OCI-LY1 (cell line): ENCODE measurements at regions not wholly inside any gene's neighbourhood (a gene's known extent, or its start where the extent isn't known, plus 50 kb on each side); places are given as distances from the start of the nearest gene placed in this dataset.

ENCODE experiments used
- H2AFZ ChIP-seq: fragments of 200-600 bp; sonication (generic), shearing (Covaris generic); 2 replicates; pipeline ENCODE4 v1.6.0; 2014; ENCODE audit warnings: antibody characterized with exemption, mild to moderate bottlenecking, low read length
- H3F3A ChIP-seq: fragments of 200-600 bp; sonication (generic), shearing (Covaris generic); 2 replicates; pipeline ENCODE4 v1.6.0; 2014; ENCODE audit warnings: mild to moderate bottlenecking, antibody characterized with exemption, low read length, moderate library complexity; ENCODE audit not compliant: insufficient read depth
- H3K27ac ChIP-seq: fragments of 200-600 bp; sonication (generic); 2 replicates; pipeline ENCODE4 v1.5.1; 2014; ENCODE audit warnings: low read length, mixed run types, mild to moderate bottlenecking, low read depth; ENCODE audit not compliant: poor library complexity, severe bottlenecking
- H3K27me3 ChIP-seq: fragments of 200-600 bp; sonication (generic); 2 replicates; pipeline ENCODE4 v1.6.0; 2014; ENCODE audit warnings: antibody characterized with exemption, mild to moderate bottlenecking, low read length, moderate library complexity; ENCODE audit not compliant: insufficient read depth
- H3K36me3 ChIP-seq: fragments of 200-600 bp; sonication (generic); 2 replicates; pipeline ENCODE4 v1.6.1; 2014; ENCODE audit warnings: mild to moderate bottlenecking, antibody characterized with exemption, low read length, moderate library complexity, mixed read lengths; ENCODE audit not compliant: insufficient read depth
- H3K4me1 ChIP-seq: fragments of 200-600 bp; sonication (generic); 2 replicates; pipeline ENCODE4 v1.5.1; 2014; ENCODE audit warnings: mild to moderate bottlenecking, low read length, moderate library complexity; ENCODE audit not compliant: insufficient read depth, severe bottlenecking
- H3K4me2 ChIP-seq: fragments of 200-600 bp; sonication (generic), shearing (Covaris generic); 2 replicates; pipeline ENCODE4 v1.6.1; 2014; ENCODE audit warnings: low read length
- H3K4me3 ChIP-seq: fragments of 200-600 bp; sonication (generic); 2 replicates; pipeline ENCODE4 v1.5.1; 2014; ENCODE audit warnings: low read length, low read depth, mild to moderate bottlenecking, mixed read lengths; ENCODE audit not compliant: poor library complexity, severe bottlenecking
- H3K79me2 ChIP-seq: fragments of 200-600 bp; shearing (Covaris generic); 2 replicates; pipeline ENCODE4 v1.6.1; 2016; ENCODE audit warnings: mixed run types, low read length, mixed read lengths; ENCODE audit not compliant: insufficient read depth
- H3K9ac ChIP-seq: fragments of 200-600 bp; sonication (generic), shearing (Covaris generic); 2 replicates; pipeline ENCODE4 v1.6.1; 2014; ENCODE audit warnings: mild to moderate bottlenecking, low read length, mixed read lengths
- H3K9me2 ChIP-seq: fragments of 200-600 bp; sonication (generic), shearing (Covaris generic); 2 replicates; pipeline ENCODE4 v1.6.1; 2014; ENCODE audit warnings: low read depth, mild to moderate bottlenecking, low read length, mixed read lengths
- H3K9me3 ChIP-seq: fragments of 200-600 bp; shearing (Covaris generic); 2 replicates; pipeline ENCODE4 v1.6.1; 2014; ENCODE audit warnings: low read length, mixed read lengths
- H4K20me1 ChIP-seq: fragments of 200-600 bp; sonication (generic), shearing (Covaris generic); 2 replicates; pipeline ENCODE4 v1.6.0; 2016; ENCODE audit warnings: mild to moderate bottlenecking, low read length; ENCODE audit not compliant: insufficient read depth
- EZH2 ChIP-seq: fragments of 200-600 bp; sonication (generic), shearing (Covaris generic); IDR thresholded peaks from 2 replicates; pipeline ENCODE4 v1.8.0; 2017; ENCODE audit warnings: borderline replicate concordance, mixed run types, mild to moderate bottlenecking, antibody characterized with exemption, low read length, moderate library complexity, mixed read lengths
- TF ChIP-seq, protein P1 (sequence below): fragments of 200-600 bp; sonication (generic), shearing (Covaris generic); IDR thresholded peaks from 2 replicates; pipeline ENCODE4 v1.5.1; 2017; ENCODE audit warnings: mild to moderate bottlenecking, antibody characterized with exemption, low read length, moderate library complexity, mixed read lengths

DNA sequence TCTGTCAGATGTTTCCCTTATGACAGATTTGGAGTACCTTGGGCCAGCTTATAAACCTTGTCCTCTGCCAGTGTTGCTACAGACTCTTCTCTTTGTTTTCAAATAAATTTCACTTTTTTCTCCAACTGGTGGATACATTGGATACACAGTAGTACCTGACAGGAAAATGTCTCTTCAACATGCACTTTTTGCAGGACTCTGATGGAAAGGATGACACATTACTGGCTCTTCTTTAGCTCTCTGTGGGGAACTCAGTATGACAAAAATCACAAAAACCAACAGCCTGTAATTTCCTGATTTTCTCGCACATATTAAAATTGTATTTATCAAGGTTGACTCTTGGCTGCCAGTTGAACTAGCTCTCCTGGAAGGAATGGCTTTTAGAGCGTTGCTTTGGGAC, 61.3 kb upstream of the GIMD1 start:
- Histone ChIP-seq H3K27me3 (no peaks in the 10 kb centered on the region), H4K20me1 (no peaks in the 10 kb centered on the region), H3K4me1 (no peaks in the 10 kb centered on the region), H3K9ac (no peak overlapping the region), H3K27ac (no peak overlapping the region), H3K79me2 (no peaks in the 10 kb centered on the region), H3K9me3 (no peaks in the 10 kb centered on the region), H3F3A (no peaks in the 10 kb centered on the region), H3K4me2 (no peak overlapping the region), H3K36me3 (no peaks in the 10 kb centered on the region), H2AFZ (no peak overlapping the region), H3K9me2 (no peaks in the 10 kb centered on the region), H3K4me3 (no peak overlapping the region)
- no peak for TF ChIP-seq EZH2
- TF ChIP-seq, protein P1, sequence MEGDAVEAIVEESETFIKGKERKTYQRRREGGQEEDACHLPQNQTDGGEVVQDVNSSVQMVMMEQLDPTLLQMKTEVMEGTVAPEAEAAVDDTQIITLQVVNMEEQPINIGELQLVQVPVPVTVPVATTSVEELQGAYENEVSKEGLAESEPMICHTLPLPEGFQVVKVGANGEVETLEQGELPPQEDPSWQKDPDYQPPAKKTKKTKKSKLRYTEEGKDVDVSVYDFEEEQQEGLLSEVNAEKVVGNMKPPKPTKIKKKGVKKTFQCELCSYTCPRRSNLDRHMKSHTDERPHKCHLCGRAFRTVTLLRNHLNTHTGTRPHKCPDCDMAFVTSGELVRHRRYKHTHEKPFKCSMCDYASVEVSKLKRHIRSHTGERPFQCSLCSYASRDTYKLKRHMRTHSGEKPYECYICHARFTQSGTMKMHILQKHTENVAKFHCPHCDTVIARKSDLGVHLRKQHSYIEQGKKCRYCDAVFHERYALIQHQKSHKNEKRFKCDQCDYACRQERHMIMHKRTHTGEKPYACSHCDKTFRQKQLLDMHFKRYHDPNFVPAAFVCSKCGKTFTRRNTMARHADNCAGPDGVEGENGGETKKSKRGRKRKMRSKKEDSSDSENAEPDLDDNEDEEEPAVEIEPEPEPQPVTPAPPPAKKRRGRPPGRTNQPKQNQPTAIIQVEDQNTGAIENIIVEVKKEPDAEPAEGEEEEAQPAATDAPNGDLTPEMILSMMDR, result no peak

DNA sequence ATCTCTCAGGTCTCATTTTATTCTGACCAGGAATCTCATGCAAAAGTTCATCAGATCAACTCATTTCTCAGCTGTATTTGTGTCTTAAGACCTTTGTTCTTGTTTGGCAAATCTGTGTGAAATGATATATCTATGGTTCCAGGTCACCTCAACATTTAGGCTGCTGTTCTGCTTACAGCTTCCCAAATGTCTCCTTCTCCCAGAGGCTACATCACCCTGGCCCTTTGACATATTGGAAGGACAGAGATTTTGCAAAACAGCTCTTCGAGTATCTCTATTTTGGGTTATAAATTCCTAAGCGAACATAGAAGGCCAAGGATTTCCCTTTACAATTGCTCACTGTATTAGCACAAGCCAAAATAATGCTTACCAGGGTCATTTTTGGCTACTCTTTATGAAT, 57.5 kb upstream of the GIMD1 start:
- Histone ChIP-seq H3K4me1 (no peaks in the 10 kb centered on the region), H3K27me3 (no peaks in the 10 kb centered on the region), H4K20me1 (no peaks in the 10 kb centered on the region), H3K4me3 (no peak overlapping the region), H2AFZ (no peak overlapping the region), H3K79me2 (no peaks in the 10 kb centered on the region), H3K9me2 (no peaks in the 10 kb centered on the region), H3K9ac (no peak overlapping the region), H3K27ac (no peak overlapping the region), H3K36me3 (no peaks in the 10 kb centered on the region), H3K4me2 (no peak overlapping the region), H3K9me3 (no peaks in the 10 kb centered on the region), H3F3A (no peaks in the 10 kb centered on the region)
- TF ChIP-seq EZH2, result no peak
- TF ChIP-seq, protein P1, result no peak

DNA sequence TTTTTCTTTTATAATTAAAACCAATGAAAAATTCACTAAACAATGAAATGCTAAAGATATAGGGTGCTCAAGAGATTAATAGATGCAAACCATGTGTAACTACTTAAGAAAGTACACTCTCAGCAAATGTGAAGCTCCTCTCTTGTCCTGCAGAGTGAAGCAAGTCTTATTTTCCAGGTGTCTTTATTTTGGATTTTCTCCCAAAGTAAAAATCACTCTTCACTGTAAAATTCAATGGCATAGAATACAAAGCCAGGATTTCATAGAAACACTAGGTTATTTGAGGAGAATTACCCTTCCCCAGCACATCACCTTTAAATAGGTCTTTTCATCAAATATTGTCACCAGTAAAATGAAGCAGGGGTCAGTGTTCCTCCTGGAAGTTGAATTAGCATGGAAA, 57.0 kb upstream of the GIMD1 start:
- TF ChIP-seq, protein P1, result no peak
- TF ChIP-seq EZH2, result no peak
- Histone ChIP-seq H2AFZ (no peak overlapping the region), H3F3A (no peaks in the 10 kb centered on the region), H4K20me1 (no peaks in the 10 kb centered on the region), H3K79me2 (no peaks in the 10 kb centered on the region), H3K9me2 (no peaks in the 10 kb centered on the region), H3K27ac (no peak overlapping the region), H3K27me3 (no peaks in the 10 kb centered on the region), H3K9me3 (no peaks in the 10 kb centered on the region), H3K4me2 (no peak overlapping the region), H3K36me3 (no peaks in the 10 kb centered on the region), H3K4me3 (no peak overlapping the region), H3K4me1 (no peaks in the 10 kb centered on the region), H3K9ac (no peak overlapping the region)
